ENCODE measurements at regions not wholly inside any gene's neighbourhood (a gene's known extent, or its start where the extent isn't known, plus 50 kb on each side); places are given as distances from the start of the nearest gene placed in this dataset.
A peak's percentile ranks its signal among the peaks of the same experiment; 100 is the strongest.

DNA sequence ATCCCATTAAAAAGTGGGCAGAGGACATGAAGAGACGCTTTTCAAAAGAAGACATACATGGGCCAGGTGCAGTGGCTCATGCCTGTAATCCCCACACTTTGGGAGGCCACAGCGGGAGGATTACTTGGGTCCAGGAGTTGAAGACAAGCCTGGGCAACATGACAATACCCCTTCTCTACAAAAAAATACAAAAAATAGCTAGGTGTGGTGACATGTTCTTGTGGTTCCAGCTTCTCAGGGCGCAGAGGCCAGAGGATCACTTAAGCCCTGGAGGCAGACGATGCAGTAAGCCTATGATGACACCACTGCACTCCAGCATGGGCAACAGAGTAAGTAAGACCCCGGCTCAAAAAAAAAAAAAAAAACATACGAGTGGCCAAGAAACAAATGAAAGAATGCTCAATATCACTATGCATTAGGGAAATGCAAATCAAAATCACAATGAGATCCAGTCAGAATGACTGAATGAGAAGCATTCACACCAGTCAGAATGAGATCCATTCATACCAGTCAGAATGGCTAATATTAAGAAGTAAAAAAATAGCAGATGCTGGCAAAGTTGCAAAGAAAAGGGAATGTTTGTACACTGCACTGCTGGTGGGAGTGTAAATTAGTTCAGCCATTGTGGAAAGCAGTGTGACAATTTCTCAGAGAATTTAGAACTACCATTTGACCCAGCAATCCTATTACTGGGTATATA lies 550.2 kb upstream of the SLC39A10 start:
- no peaks in the 10 kb centered on the region for H3K36me3 Mint-ChIP-seq (ENCODE audit: low read depth, unreplicated experiment)

GRCh38 chr2:195105581-195105980 lies 551.4 kb upstream of the SLC39A10 start:
- Histone ChIP-seq H3K4me1 (ENCODE audit: insufficient read depth, low read length) (no peaks in the 10 kb centered on the region), H3K27me3 (ENCODE audit: insufficient read depth, low read length) (no peaks in the 10 kb centered on the region), H3K27ac (ENCODE audit: low read depth, low read length) (no peak overlapping the region), H3K4me3 (ENCODE audit: insufficient read depth, low read depth, low read length) (no peak overlapping the region), H2AFZ (ENCODE audit: low read depth, low read length) (no peak overlapping the region), H3K4me2 (ENCODE audit: low read length) (no peak overlapping the region), H3K79me2 (ENCODE audit: insufficient read depth, low read length) (no peaks in the 10 kb centered on the region), H3K36me3 (ENCODE audit: insufficient read depth, low read length) (no peaks in the 10 kb centered on the region), H3K9me3 (ENCODE audit: insufficient read depth, low read depth, low read length) (no peaks in the 10 kb centered on the region), H3K9ac (ENCODE audit: low read length) (no peak overlapping the region), H4K20me1 (ENCODE audit: insufficient read depth, low read length) (no peaks in the 10 kb centered on the region)
- FAIRE-seq: no peak
- Mint-ChIP-seq H3K36me3 (ENCODE audit: low read depth, unreplicated experiment) (no peaks in the 10 kb centered on the region), H3K27me3 (ENCODE audit: low read depth, unreplicated experiment) (no peaks in the 10 kb centered on the region), H3K4me1 (ENCODE audit: low read depth, unreplicated experiment) (no peaks in the 10 kb centered on the region), H3K27ac (ENCODE audit: unreplicated experiment) (no peak overlapping the region), H3K4me3 (ENCODE audit: unreplicated experiment) (no peak overlapping the region), H3K9me3 (ENCODE audit: unreplicated experiment) (peaks cover 3% of the 10 kb centered on the region)
- no peak for DNase-seq (ENCODE audit: low read depth)
- TF ChIP-seq CTCF (IDR thresholded peaks at IDR 0.05; ENCODE audit: insufficient read depth, low read depth, low read length): no peak
- no peak for TF ChIP-seq EZH2 (IDR thresholded peaks at IDR 0.05; ENCODE audit: insufficient read depth, low read length)

More for the DNA sequence above, 550.2 kb upstream of the SLC39A10 start:
- no peaks in the 10 kb centered on the region for H3K9me3 ChIP-seq (ENCODE audit: insufficient read depth, low read depth, low read length)
- H2AFZ ChIP-seq (ENCODE audit: low read depth, low read length): no peak overlapping the region
- Mint-ChIP-seq H3K27me3 (ENCODE audit: low read depth, unreplicated experiment) (no peaks in the 10 kb centered on the region), H3K4me3 (ENCODE audit: unreplicated experiment) (no peak overlapping the region), H3K4me1 (ENCODE audit: low read depth, unreplicated experiment) (no peaks in the 10 kb centered on the region), H3K27ac (ENCODE audit: unreplicated experiment) (no peak overlapping the region), H3K9me3 (ENCODE audit: unreplicated experiment) (peaks cover 3% of the 10 kb centered on the region)
- H3K9ac ChIP-seq (ENCODE audit: low read length): no peak overlapping the region
- FAIRE-seq (no peak), DNase-seq (ENCODE audit: low read depth) (no peak)
- no peaks in the 10 kb centered on the region for H3K79me2 ChIP-seq (ENCODE audit: insufficient read depth, low read length)
- no peak overlapping the region for H3K4me2 ChIP-seq (ENCODE audit: low read length)
- H4K20me1 ChIP-seq (ENCODE audit: insufficient read depth, low read length): no peaks in the 10 kb centered on the region
- no peak overlapping the region for H3K4me3 ChIP-seq (ENCODE audit: insufficient read depth, low read depth, low read length)
- no peaks in the 10 kb centered on the region for H3K4me1 ChIP-seq (ENCODE audit: insufficient read depth, low read length)
- H3K27ac ChIP-seq (ENCODE audit: low read depth, low read length): no peak overlapping the region
- no peak for TF ChIP-seq EZH2 (IDR thresholded peaks at IDR 0.05; ENCODE audit: insufficient read depth, low read length)
- no peak for TF ChIP-seq CTCF (IDR thresholded peaks at IDR 0.05; ENCODE audit: insufficient read depth, low read depth, low read length)
- H3K36me3 ChIP-seq (ENCODE audit: insufficient read depth, low read length): no peaks in the 10 kb centered on the region
- no peaks in the 10 kb centered on the region for H3K27me3 ChIP-seq (ENCODE audit: insufficient read depth, low read length)

GRCh38 chr2:195094330-195094729 lies 562.7 kb upstream of the SLC39A10 start:
- no peak overlapping the region for H3K27ac Mint-ChIP-seq (ENCODE audit: unreplicated experiment)
- no peaks in the 10 kb centered on the region for H3K36me3 Mint-ChIP-seq (ENCODE audit: low read depth, unreplicated experiment)
- no peaks in the 10 kb centered on the region for H3K4me1 Mint-ChIP-seq (ENCODE audit: low read depth, unreplicated experiment)
- no peaks in the 10 kb centered on the region for H3K27me3 Mint-ChIP-seq (ENCODE audit: low read depth, unreplicated experiment)
- no peaks in the 10 kb centered on the region for H3K79me2 ChIP-seq (ENCODE audit: insufficient read depth, low read length)
- no peaks in the 10 kb centered on the region for H3K9me3 ChIP-seq (ENCODE audit: insufficient read depth, low read depth, low read length)
- FAIRE-seq: no peak
- no peak overlapping the region for H3K4me3 Mint-ChIP-seq (ENCODE audit: unreplicated experiment)
- no peaks in the 10 kb centered on the region for H3K9me3 Mint-ChIP-seq (ENCODE audit: unreplicated experiment)
- no peak overlapping the region for H3K9ac ChIP-seq (ENCODE audit: low read length)
- H3K36me3 ChIP-seq (ENCODE audit: insufficient read depth, low read length): no peaks in the 10 kb centered on the region
- no peak overlapping the region for H3K27ac ChIP-seq (ENCODE audit: low read depth, low read length)
- DNase-seq (ENCODE audit: low read depth): peak; percentile 39
- no peak overlapping the region for H2AFZ ChIP-seq (ENCODE audit: low read depth, low read length)
- no peaks in the 10 kb centered on the region for H3K27me3 ChIP-seq (ENCODE audit: insufficient read depth, low read length)
- no peak overlapping the region for H3K4me3 ChIP-seq (ENCODE audit: insufficient read depth, low read depth, low read length)
- H3K4me1 ChIP-seq (ENCODE audit: insufficient read depth, low read length): no peaks in the 10 kb centered on the region
- H4K20me1 ChIP-seq (ENCODE audit: insufficient read depth, low read length): no peaks in the 10 kb centered on the region
- no peak overlapping the region for H3K4me2 ChIP-seq (ENCODE audit: low read length)
- TF ChIP-seq CTCF (IDR thresholded peaks at IDR 0.05; ENCODE audit: insufficient read depth, low read depth, low read length) (no peak), EZH2 (IDR thresholded peaks at IDR 0.05; ENCODE audit: insufficient read depth, low read length) (no peak)
